SK-N-SH treated with all-trans-retinoic acid at 6 μM for 48 hours (cell line): ENCODE measurements at regions not wholly inside any gene's neighbourhood (a gene's known extent, or its start where the extent isn't known, plus 50 kb on each side); places are given as distances from the start of the nearest gene placed in this dataset.

Experiments used
- ARNTL ChIP-seq: fragments of 450-650 bp; formaldehyde crosslinking; IDR thresholded peaks from 2 replicates; pipeline ENCODE4 v1.5.0; 2020; ENCODE audit warnings: low read depth, mild to moderate bottlenecking, moderate library complexity, borderline replicate concordance
- BACH2 ChIP-seq: fragments of 250-450 bp; sonication (Bioruptor Pico); IDR thresholded peaks from 2 replicates; pipeline ENCODE4 v1.9.0; 2021; ENCODE audit warnings: mild to moderate bottlenecking, borderline replicate concordance
- CSRNP3 ChIP-seq: fragments of 250-450 bp; sonication (Bioruptor Pico); IDR thresholded peaks from 2 replicates; pipeline ENCODE4 v1.5.1; 2021; ENCODE audit warnings: mild to moderate bottlenecking, moderate library complexity
- GLIS3 ChIP-seq: fragments of 250-450 bp; sonication (Bioruptor Pico); IDR thresholded peaks from 2 replicates; pipeline ENCODE4 v1.5.0; 2020; ENCODE audit warnings: mild to moderate bottlenecking, moderate library complexity
- ISL1 ChIP-seq: fragments of 250-450 bp; sonication (Bioruptor Pico); IDR thresholded peaks from 2 replicates; pipeline ENCODE4 v2.1.2; 2022; ENCODE audit warnings: mild to moderate bottlenecking, moderate library complexity
- PATZ1 ChIP-seq: fragments of 250-450 bp; sonication (Bioruptor Pico); IDR thresholded peaks from 2 replicates; pipeline ENCODE4 v1.8.0; 2020; ENCODE audit warnings: mild to moderate bottlenecking, moderate library complexity, borderline replicate concordance
- PPARA ChIP-seq: fragments of 250-450 bp; sonication (Bioruptor Pico); IDR thresholded peaks from 2 replicates; pipeline ENCODE4 v1.5.0; 2020; ENCODE audit warnings: mild to moderate bottlenecking, borderline replicate concordance
- RARB ChIP-seq: fragments of 250-450 bp; sonication (Bioruptor Pico); IDR thresholded peaks from 2 replicates; pipeline ENCODE4 v1.8.0; 2021; ENCODE audit warnings: mild to moderate bottlenecking, moderate library complexity
- SNAI2 ChIP-seq: fragments of 250-450 bp; sonication (Bioruptor Pico); IDR thresholded peaks from 2 replicates; pipeline ENCODE4 v1.5.0; 2020; ENCODE audit warnings: mild to moderate bottlenecking, moderate library complexity
- TOX ChIP-seq: fragments of 250-450 bp; sonication (Bioruptor Pico); IDR thresholded peaks from 2 replicates; pipeline ENCODE4 v1.8.0; 2021; ENCODE audit warnings: mild to moderate bottlenecking, moderate library complexity, borderline replicate concordance
- ZFP3 ChIP-seq: fragments of 250-450 bp; sonication (Bioruptor Pico); IDR thresholded peaks from 2 replicates; pipeline ENCODE4 v1.5.0; 2020; ENCODE audit warnings: mild to moderate bottlenecking, moderate library complexity
- ZFP30 ChIP-seq: fragments of 450-650 bp; formaldehyde crosslinking; IDR thresholded peaks from 2 replicates; pipeline ENCODE4 v1.5.0; 2022; ENCODE audit warnings: mild to moderate bottlenecking, moderate library complexity
- ZNF70 ChIP-seq: fragments of 450-650 bp; formaldehyde crosslinking; IDR thresholded peaks from 2 replicates; pipeline ENCODE4 v1.5.0; 2020; ENCODE audit warnings: mild to moderate bottlenecking, moderate library complexity

- TF ChIP-seq RARB (CRISPR knock-in tag) (no peak), TOX (CRISPR knock-in tag) (no peak), CSRNP3 (no peak), ZFP3 (no peak), BACH2 (CRISPR knock-in tag) (no peak), PATZ1 (CRISPR knock-in tag) (no peak), GLIS3 (CRISPR knock-in tag) (no peak), ZNF70 (CRISPR knock-in tag) (no peak), ZFP30 (CRISPR knock-in tag) (no peak), SNAI2 (CRISPR knock-in tag) (no peak), ARNTL (CRISPR knock-in tag) (no peak), ISL1 (CRISPR knock-in tag) (no peak), PPARA (no peak)
Measured at GRCh38 chr3:176839901-176840300, 357.4 kb downstream of the TBL1XR1 start.
